Subcutaneous abdominal adipose tissue (tissue), 5 donors: ENCODE measurements at regions not wholly inside any gene's neighbourhood (a gene's known extent, or its start where the extent isn't known, plus 50 kb on each side); places are given as distances from the start of the nearest gene placed in this dataset.
"Not testable (repeated sequence)": the region's sequence is repeated elsewhere in the genome, so short reads cannot be mapped to it uniquely, and the experiment has no call there.

Experiments used
- H3K27ac ChIP-seq: one replicate; pipeline ENCODE4 v1.7.0; 2013; ENCODE audit warnings: low read depth, mild to moderate bottlenecking, inconsistent platforms, low read length, moderate library complexity
- H3K27me3 ChIP-seq, 5 donors: one replicate each; pipeline ENCODE4 v1.7.0; 2013; ENCODE audit warnings: low read length in 5 of 5, inconsistent platforms in 1 of 5; ENCODE audit not compliant: control insufficient read depth in 5 of 5, insufficient read depth in 4 of 5
- H3K36me3 ChIP-seq, 5 donors: one replicate each; pipeline ENCODE4 v1.7.0; 2013; ENCODE audit warnings: low read length in 5 of 5; ENCODE audit not compliant: control insufficient read depth in 5 of 5, insufficient read depth in 5 of 5
- H3K4me1 ChIP-seq, 5 donors: one replicate each; pipeline ENCODE4 v1.7.0; 2013; ENCODE audit warnings: low read length in 5 of 5, mild to moderate bottlenecking in 3 of 5, moderate library complexity in 1 of 5; ENCODE audit not compliant: control insufficient read depth in 5 of 5, insufficient read depth in 5 of 5
- H3K4me3 ChIP-seq, 5 donors: one replicate each; pipeline ENCODE4 v1.7.0; 2013; ENCODE audit warnings: low read length in 5 of 5, low read depth in 1 of 5
- H3K9ac ChIP-seq, 5 donors: one replicate each; pipeline ENCODE4 v1.7.0; 2013; ENCODE audit warnings: low read length in 5 of 5, mild to moderate bottlenecking in 4 of 5, moderate library complexity in 3 of 5
- H3K9me3 ChIP-seq, 5 donors: one replicate each; pipeline ENCODE4 v1.7.0; 2013; ENCODE audit warnings: low read length in 5 of 5; ENCODE audit not compliant: control insufficient read depth in 5 of 5
- donor health status: healthy.
- donor health status: healthy.
- donor health status: healthy.
- donor health status: healthy.
- donor health status: healthy.

DNA sequence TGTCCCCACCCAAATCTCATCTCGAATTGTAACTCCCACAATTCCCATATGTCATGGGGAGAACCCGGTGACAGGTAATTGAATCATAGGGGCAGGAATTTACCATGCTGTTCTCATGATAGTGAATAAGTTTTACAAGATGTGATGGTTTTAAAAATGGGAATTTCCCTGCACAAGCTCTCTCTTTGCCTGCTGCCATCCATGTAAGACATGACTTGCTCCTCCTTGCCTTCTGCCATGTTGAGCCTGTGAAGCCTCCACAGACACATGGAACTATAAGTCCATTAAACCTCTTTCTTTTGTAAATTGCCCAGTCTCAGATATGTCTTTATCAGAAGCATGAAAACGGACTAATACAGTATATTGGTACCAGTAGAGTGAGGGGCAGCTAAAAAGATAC, 546.9 kb downstream of the ZNF385D start:
- H3K27me3 ChIP-seq, H3K4me3 ChIP-seq: not testable (repeated sequence)
- peaks cover 0 to 27% (median 18%) of the 10 kb centered on the region in 5 donors for H3K9me3 ChIP-seq

DNA sequence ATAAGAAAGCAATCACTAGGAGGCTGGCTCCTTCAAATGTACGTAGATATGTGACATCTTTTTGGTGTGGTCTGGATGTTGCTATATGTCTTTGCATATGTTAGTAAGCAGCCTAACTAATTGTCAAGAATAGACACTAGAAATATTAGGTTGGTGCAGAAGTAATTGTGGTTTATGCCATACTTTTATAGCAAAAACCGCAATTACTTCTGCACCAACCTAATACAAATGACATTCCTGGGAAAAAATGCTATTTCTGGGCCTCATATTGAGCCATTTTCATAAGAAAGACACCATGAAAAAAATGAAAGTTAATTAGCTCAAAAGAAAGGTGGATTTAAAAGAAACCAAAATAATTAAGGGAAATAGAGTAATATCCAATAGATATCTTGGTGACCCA, 555.8 kb downstream of the ZNF385D start:
- no peaks in the 10 kb centered on the region for H3K27me3 ChIP-seq
- H3K36me3 ChIP-seq = no peaks in the 10 kb centered on the region
- H3K4me1 ChIP-seq = no peaks in the 10 kb centered on the region
- no peak overlapping the region for H3K4me3 ChIP-seq
- no peak overlapping the region for H3K27ac ChIP-seq
- H3K9me3 ChIP-seq = no peaks in the 10 kb centered on the region
- H3K9ac ChIP-seq = no peak overlapping the region

More for the DNA sequence above, 546.9 kb downstream of the ZNF385D start:
- not testable (repeated sequence) for H3K9ac ChIP-seq, H3K27ac ChIP-seq, H3K4me1 ChIP-seq, H3K36me3 ChIP-seq

DNA sequence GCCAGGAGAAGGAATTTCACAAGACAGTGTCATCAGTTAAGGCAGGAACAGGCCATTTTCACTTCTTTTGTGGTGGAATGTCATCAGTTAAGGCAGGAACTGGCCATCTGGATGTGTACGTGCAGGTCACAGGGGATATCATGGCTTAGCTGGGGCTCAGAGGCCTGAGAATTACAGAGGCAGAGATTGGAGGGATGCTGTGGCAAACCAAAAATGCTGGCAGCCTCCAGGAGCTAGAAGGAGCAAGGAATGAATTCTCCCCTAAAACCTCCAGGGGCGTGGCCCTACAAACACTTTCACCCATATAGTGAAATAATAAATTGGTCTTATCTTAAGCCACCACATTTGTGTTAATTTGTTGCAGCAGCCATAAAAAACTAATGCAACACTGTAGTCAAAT, 557.0 kb downstream of the ZNF385D start:
- not testable (repeated sequence) for H3K4me1 ChIP-seq, H3K4me3 ChIP-seq, H3K9me3 ChIP-seq, H3K9ac ChIP-seq, H3K36me3 ChIP-seq, H3K27ac ChIP-seq, H3K27me3 ChIP-seq

DNA sequence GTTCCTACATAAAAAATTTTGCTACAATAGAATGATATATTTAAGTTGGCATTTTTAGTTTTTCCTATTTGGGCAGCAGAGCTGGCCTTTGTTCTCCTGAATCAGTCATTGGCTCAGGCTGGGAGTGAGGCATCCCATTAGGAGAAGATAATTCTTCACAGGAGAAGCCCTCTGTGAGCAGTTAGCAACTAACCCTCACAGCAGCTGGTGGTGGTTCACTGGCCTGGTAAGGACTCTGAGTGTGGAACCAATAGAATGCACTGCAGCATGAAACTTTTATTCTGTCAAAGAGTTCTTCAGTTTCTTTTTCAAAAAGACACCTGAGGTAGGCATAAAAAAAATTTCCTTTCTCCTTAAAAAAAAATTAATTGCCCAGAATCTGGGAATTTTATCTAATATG, 562.6 kb downstream of the ZNF385D start:
- no peaks in the 10 kb centered on the region for H3K27me3 ChIP-seq
- H3K36me3 ChIP-seq = no peaks in the 10 kb centered on the region
- H3K27ac ChIP-seq = no peak overlapping the region
- no peak overlapping the region for H3K9ac ChIP-seq
- H3K9me3 ChIP-seq = peaks cover 0 to 3% (median 0%) of the 10 kb centered on the region in 5 donors
- H3K4me3 ChIP-seq = no peak overlapping the region
- H3K4me1 ChIP-seq = no peaks in the 10 kb centered on the region

DNA sequence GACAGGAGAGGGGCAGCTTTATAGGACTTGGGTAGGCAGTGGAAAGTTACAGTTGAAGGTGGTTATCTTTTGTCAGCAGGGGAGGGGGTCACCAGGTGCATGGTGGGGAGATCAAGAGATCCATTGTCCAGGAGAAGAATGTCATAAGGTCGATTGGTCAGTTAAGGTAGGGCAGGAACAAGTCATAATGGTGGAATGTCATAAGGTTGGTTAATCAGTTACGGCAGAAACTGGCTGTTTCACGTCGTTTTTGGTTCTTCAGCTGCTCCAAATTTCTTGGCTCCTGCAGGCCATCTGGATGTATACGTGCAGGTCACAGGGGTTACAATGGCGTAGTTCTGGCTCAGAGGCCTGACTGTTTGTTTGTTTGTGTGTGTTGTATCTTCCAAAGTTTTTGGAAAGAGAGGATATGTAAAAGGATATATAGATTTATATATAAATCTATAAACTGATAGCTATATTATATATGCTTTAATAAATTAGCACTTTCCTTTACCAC, 565.1 kb downstream of the ZNF385D start:
- H3K27me3 ChIP-seq = no peaks in the 10 kb centered on the region
- no peak overlapping the region for H3K4me3 ChIP-seq
- no peak overlapping the region for H3K27ac ChIP-seq
- no peak overlapping the region for H3K9ac ChIP-seq
- peaks cover 0 to 3% (median 0%) of the 10 kb centered on the region in 5 donors for H3K9me3 ChIP-seq
- H3K4me1 ChIP-seq = no peaks in the 10 kb centered on the region
- no peaks in the 10 kb centered on the region for H3K36me3 ChIP-seq

DNA sequence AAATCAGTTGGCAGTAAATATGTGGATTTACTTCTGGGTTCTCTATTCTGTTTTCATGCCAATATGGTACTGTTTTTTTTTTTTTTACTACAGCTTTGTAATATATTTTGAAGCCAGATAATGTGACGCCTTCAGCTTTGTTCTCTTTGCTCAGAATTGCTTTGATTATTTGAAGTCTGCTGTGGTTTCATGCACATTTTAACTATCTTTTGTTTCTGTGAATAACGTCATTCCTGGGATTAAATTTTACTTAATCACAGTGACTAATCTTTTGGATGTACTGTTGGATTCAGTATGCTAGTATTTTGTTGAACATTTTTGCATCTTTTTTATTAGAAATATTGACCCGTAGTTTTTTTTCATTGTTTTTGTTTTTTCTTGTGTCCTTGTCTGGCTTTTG, 576.5 kb downstream of the ZNF385D start:
- no peaks in the 10 kb centered on the region for H3K36me3 ChIP-seq
- no peak overlapping the region for H3K4me3 ChIP-seq
- H3K9ac ChIP-seq = no peak overlapping the region
- no peaks in the 10 kb centered on the region for H3K27me3 ChIP-seq
- H3K9me3 ChIP-seq = peaks cover 6 to 28% (median 17%) of the 10 kb centered on the region in 5 donors
- peaks cover 0 to 5% (median 0%) of the 10 kb centered on the region in 5 donors for H3K4me1 ChIP-seq
- no peak overlapping the region for H3K27ac ChIP-seq

DNA sequence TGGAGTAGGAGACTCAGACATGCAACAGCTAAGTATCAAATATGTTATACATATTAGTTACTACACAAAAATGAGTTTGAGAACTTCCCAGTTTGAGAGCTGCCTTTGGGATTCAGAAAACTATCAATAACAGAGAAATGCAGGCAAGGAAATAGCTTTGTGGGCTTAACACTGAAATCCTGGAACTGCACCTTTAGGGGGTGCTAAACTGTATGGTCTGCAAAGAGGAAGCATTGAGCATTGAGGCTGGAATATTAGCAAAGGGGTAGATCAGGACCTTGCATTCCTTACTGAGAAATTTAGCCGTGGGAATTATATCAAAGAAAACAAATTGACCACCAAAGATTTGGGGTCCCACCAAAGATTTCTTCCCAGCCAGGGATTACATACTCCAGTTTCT, 580.0 kb downstream of the ZNF385D start:
- H3K27me3 ChIP-seq = no peaks in the 10 kb centered on the region
- no peak overlapping the region for H3K27ac ChIP-seq
- no peaks in the 10 kb centered on the region for H3K9me3 ChIP-seq
- H3K36me3 ChIP-seq = no peaks in the 10 kb centered on the region
- no peak overlapping the region for H3K4me3 ChIP-seq
- no peak overlapping the region for H3K9ac ChIP-seq
- peaks cover 0 to 5% (median 0%) of the 10 kb centered on the region in 5 donors for H3K4me1 ChIP-seq

DNA sequence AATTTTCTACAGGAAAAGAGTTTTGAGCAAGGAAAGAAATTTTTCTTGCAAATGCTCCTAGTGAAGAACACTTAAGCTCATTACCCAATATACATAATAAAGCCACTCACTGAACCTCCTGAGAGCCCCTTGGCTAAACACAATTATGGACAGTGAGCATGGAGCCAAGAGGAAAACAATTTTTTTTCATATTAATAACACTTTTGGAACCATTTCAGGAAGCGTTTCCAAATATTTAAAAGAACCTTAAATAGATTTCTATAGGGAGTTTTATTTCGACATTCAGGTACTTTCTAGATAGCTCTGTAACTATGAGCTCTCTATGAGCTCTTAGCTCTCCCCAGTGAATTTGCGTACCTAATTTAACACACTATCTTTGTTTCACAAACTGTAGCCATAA, 581.1 kb downstream of the ZNF385D start:
- H3K36me3 ChIP-seq = no peaks in the 10 kb centered on the region
- no peaks in the 10 kb centered on the region for H3K9me3 ChIP-seq
- H3K27me3 ChIP-seq = no peaks in the 10 kb centered on the region
- H3K4me3 ChIP-seq = no peak overlapping the region
- no peak overlapping the region for H3K9ac ChIP-seq
- H3K4me1 ChIP-seq = peaks cover 0 to 5% (median 0%) of the 10 kb centered on the region in 5 donors
- H3K27ac ChIP-seq = no peak overlapping the region

DNA sequence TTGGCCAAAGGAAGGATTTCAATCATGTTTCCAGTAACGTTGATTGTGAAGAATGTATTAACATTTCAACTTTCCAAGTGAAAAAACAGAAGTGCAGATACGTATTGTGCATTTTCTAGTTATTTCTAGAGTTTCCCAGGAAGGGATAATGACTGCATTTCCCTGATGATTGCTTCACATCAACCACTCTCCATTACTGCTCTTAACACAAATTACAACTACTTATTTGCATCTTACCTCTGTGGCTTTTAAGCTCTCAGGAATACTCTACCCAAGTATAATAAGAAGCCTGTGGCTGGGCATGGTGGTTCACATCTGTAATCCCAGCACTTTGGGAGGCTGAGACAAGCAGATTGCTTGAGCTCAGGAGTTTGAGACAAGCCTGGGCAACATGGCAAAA, 582.5 kb downstream of the ZNF385D start:
- Histone ChIP-seq H3K36me3 (no peaks in the 10 kb centered on the region), H3K4me1 (peaks cover 0 to 5% (median 0%) of the 10 kb centered on the region in 5 donors), H3K27ac (no peak overlapping the region)

DNA sequence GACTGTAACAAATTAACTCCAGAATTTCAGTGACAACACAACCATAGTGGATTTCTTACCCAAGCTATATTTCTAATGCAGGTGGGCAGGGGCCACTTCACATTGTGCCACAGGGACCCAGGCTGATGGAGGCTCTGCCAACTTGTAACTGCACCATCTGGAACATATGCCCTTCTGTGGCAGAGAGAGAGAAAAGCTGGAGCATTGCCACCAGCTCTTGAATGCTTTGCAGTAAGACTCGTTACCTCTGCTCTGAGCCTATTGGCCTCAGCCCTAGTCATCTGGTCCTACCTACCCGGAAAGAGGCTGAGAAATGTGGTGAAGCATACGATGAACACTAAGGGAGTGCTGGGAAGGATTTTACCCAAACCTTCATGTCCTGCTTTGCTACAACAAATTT, 587.1 kb downstream of the ZNF385D start:
- H3K9ac ChIP-seq = no peak overlapping the region
- H3K4me1 ChIP-seq = no peaks in the 10 kb centered on the region
- H3K36me3 ChIP-seq = no peaks in the 10 kb centered on the region
- no peaks in the 10 kb centered on the region for H3K9me3 ChIP-seq
- H3K4me3 ChIP-seq = no peak overlapping the region
- H3K27ac ChIP-seq = no peak overlapping the region
- no peaks in the 10 kb centered on the region for H3K27me3 ChIP-seq

More for the DNA sequence above, 582.5 kb downstream of the ZNF385D start:
- Histone ChIP-seq H3K27me3 (no peaks in the 10 kb centered on the region), H3K9ac (no peak overlapping the region), H3K9me3 (no peaks in the 10 kb centered on the region), H3K4me3 (no peak overlapping the region)

DNA sequence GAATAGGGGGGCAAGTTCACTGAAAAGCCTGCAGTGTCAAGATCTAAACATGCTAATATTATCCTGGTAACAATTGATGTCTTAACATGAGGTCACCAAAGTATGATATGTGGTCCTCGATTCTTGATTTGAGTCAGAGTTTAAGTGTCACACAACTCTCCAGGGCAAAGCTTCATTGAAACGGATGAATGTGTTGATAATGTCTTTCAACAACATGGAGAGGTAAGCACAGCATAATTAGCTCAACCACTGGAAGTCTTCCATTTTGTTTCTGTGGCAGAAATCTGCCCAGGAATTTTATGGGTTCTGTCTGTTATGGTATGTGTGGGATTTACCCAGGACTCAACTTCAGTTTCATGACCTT, 591.5 kb downstream of the ZNF385D start:
- no peaks in the 10 kb centered on the region for H3K36me3 ChIP-seq
- no peaks in the 10 kb centered on the region for H3K4me1 ChIP-seq
- H3K27ac ChIP-seq = no peak overlapping the region
- H3K9me3 ChIP-seq = no peaks in the 10 kb centered on the region
- H3K27me3 ChIP-seq = no peaks in the 10 kb centered on the region
- no peak overlapping the region for H3K9ac ChIP-seq
- H3K4me3 ChIP-seq = no peak overlapping the region
